Cardiac muscle cell (in vitro differentiated cells and primary cell): ENCODE measurements at regions not wholly inside any gene's neighbourhood (a gene's known extent, or its start where the extent isn't known, plus 50 kb on each side); places are given as distances from the start of the nearest gene placed in this dataset.

ENCODE experiments used
- DNase-seq, 2 donors: peaks; one replicate each; pipeline versions ENCODE4 v3.0.0 to v3.0.0-alpha.2; 2010 to 2017; ENCODE audit warnings: low read depth in 1 of 2, low spot score in 1 of 2
- H3K27ac ChIP-seq: fragments of 200-600 bp; sonication (generic); 2 replicates; pipeline ENCODE4 v1.5.1; 2016
- H3K27me3 ChIP-seq: fragments of 200-600 bp; sonication (generic); 2 replicates; pipeline ENCODE4 v1.6.0; 2016; ENCODE audit warnings: control low read depth
- H3K36me3 ChIP-seq: fragments of 200-600 bp; sonication (generic); 2 replicates; pipeline ENCODE4 v1.5.1; 2016; ENCODE audit warnings: control low read depth
- H3K4me1 ChIP-seq: fragments of 200-600 bp; sonication (generic); 2 replicates; pipeline ENCODE4 v1.8.1; 2017; ENCODE audit warnings: low read depth, mild to moderate bottlenecking, mixed run types
- H3K4me3 ChIP-seq: fragments of 200-600 bp; sonication (generic); 2 replicates; pipeline ENCODE4 v1.5.1; 2016; ENCODE audit warnings: mild to moderate bottlenecking
- H3K9me3 ChIP-seq: fragments of 200-600 bp; sonication (generic); 2 replicates; pipeline ENCODE4 v1.5.1; 2017; ENCODE audit warnings: low read depth, mild to moderate bottlenecking, control low read depth
- TF ChIP-seq, protein P1 (sequence below): IDR thresholded peaks from 2 replicates; pipeline ENCODE4 v1.5.1; 2012; ENCODE audit warnings: low read depth, mild to moderate bottlenecking, low read length

GRCh38 chr6:140032189-140032588 is 657.7 kb upstream of the CITED2 start:
- Histone ChIP-seq H3K9me3 (no peaks in the 10 kb centered on the region), H3K36me3 (no peaks in the 10 kb centered on the region), H3K27me3 (no peaks in the 10 kb centered on the region), H3K27ac (no peak overlapping the region), H3K4me1 (no peaks in the 10 kb centered on the region), H3K4me3 (no peak overlapping the region)
- DNase-seq = no peak
- TF ChIP-seq, protein P1, sequence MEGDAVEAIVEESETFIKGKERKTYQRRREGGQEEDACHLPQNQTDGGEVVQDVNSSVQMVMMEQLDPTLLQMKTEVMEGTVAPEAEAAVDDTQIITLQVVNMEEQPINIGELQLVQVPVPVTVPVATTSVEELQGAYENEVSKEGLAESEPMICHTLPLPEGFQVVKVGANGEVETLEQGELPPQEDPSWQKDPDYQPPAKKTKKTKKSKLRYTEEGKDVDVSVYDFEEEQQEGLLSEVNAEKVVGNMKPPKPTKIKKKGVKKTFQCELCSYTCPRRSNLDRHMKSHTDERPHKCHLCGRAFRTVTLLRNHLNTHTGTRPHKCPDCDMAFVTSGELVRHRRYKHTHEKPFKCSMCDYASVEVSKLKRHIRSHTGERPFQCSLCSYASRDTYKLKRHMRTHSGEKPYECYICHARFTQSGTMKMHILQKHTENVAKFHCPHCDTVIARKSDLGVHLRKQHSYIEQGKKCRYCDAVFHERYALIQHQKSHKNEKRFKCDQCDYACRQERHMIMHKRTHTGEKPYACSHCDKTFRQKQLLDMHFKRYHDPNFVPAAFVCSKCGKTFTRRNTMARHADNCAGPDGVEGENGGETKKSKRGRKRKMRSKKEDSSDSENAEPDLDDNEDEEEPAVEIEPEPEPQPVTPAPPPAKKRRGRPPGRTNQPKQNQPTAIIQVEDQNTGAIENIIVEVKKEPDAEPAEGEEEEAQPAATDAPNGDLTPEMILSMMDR = no peak

DNA sequence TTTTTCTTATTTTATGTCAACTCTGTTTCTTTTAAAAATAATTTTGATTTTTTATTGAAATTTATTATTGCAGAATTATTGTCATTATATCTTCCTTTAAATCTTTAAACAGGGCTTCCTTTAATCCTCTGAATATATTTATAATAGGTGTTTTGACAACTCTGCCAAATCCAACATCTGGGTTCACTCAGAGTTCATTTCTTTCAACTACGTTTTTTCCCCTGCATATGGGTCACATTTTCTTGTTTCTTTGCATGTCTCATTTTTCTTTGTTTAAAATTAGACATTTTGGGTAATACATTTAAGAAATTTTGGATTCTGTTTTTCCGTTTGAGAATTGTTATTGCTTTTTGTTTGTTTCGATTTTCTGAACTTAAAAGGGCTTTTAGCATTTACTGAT is 655.1 kb upstream of the CITED2 start:
- Histone ChIP-seq H3K27ac (no peak overlapping the region), H3K9me3 (no peaks in the 10 kb centered on the region), H3K4me3 (no peak overlapping the region), H3K4me1 (no peaks in the 10 kb centered on the region), H3K27me3 (no peaks in the 10 kb centered on the region), H3K36me3 (no peaks in the 10 kb centered on the region)
- TF ChIP-seq, protein P1 = no peak
- no peak for DNase-seq

GRCh38 chr6:140027219-140027618 is 652.8 kb upstream of the CITED2 start:
- H3K27me3 ChIP-seq = no peaks in the 10 kb centered on the region
- H3K4me3 ChIP-seq = no peak overlapping the region
- H3K9me3 ChIP-seq = no peaks in the 10 kb centered on the region
- no peak overlapping the region for H3K27ac ChIP-seq
- DNase-seq = no peak
- TF ChIP-seq, protein P1 = no peak
- H3K4me1 ChIP-seq = no peaks in the 10 kb centered on the region
- no peaks in the 10 kb centered on the region for H3K36me3 ChIP-seq

- Histone ChIP-seq H3K9me3 (no peaks in the 10 kb centered on the region), H3K36me3 (no peaks in the 10 kb centered on the region), H3K27ac (no peak overlapping the region), H3K4me1 (no peaks in the 10 kb centered on the region), H3K4me3 (no peak overlapping the region), H3K27me3 (no peaks in the 10 kb centered on the region)
- TF ChIP-seq, protein P1 = no peak
- DNase-seq = no peak
Measured at GRCh38 chr6:140026546-140026945, 652.1 kb upstream of the CITED2 start.

GRCh38 chr6:140025171-140025570 is 650.7 kb upstream of the CITED2 start:
- TF ChIP-seq, protein P1 = no peak
- no peak overlapping the region for H3K4me3 ChIP-seq

GRCh38 chr6:140020207-140020791 is 645.9 kb upstream of the CITED2 start:
- TF ChIP-seq, protein P1 = no peak
- H3K4me3 ChIP-seq = no peak overlapping the region

More at GRCh38 chr6:140025171-140025570, 650.7 kb upstream of the CITED2 start:
- no peaks in the 10 kb centered on the region for H3K4me1 ChIP-seq
- H3K9me3 ChIP-seq = no peaks in the 10 kb centered on the region
- no peak overlapping the region for H3K27ac ChIP-seq
- no peaks in the 10 kb centered on the region for H3K36me3 ChIP-seq
- no peak for DNase-seq
- H3K27me3 ChIP-seq = no peaks in the 10 kb centered on the region

More at GRCh38 chr6:140020207-140020791, 645.9 kb upstream of the CITED2 start:
- Histone ChIP-seq H3K4me1 (no peaks in the 10 kb centered on the region), H3K9me3 (no peaks in the 10 kb centered on the region), H3K27ac (no peak overlapping the region), H3K36me3 (no peaks in the 10 kb centered on the region), H3K27me3 (no peaks in the 10 kb centered on the region)
- DNase-seq = no peak
